GM18868 (cell line): ENCODE measurements at regions not wholly inside any gene's neighbourhood (a gene's known extent, or its start where the extent isn't known, plus 50 kb on each side); places are given as distances from the start of the nearest gene placed in this dataset.
"Not testable (repeated sequence)": the region's sequence is repeated elsewhere in the genome, so short reads cannot be mapped to it uniquely, and the experiment has no call there.

Experiments
- ATAC-seq: cut with Tn5 transposase; IDR thresholded peaks from one replicate; pipeline ENCODE4 v1.9.1; 2021; ENCODE audit warnings: mild to moderate bottlenecking, moderate library complexity; ENCODE audit not compliant: unreplicated experiment

GRCh38 chr5:82521431-82522051 lies 243.4 kb upstream of the RPS23 start:
- no peak for ATAC-seq

GRCh38 chr5:82519558-82519957 lies 241.4 kb upstream of the RPS23 start:
- ATAC-seq: no peak

- ATAC-seq: no peak
Measured at GRCh38 chr5:82517544-82518075, 239.5 kb upstream of the RPS23 start.

GRCh38 chr5:82513738-82514137 lies 235.6 kb upstream of the RPS23 start:
- ATAC-seq: no peak

GRCh38 chr5:82512025-82512424 lies 233.9 kb upstream of the RPS23 start:
- ATAC-seq: peak; percentile 97

- no peak for ATAC-seq
Measured at GRCh38 chr5:82511134-82511533, 233.0 kb upstream of the RPS23 start.

- ATAC-seq: no peak
Measured at GRCh38 chr5:82509762-82510161, 231.6 kb upstream of the RPS23 start.

GRCh38 chr5:82506390-82506789 lies 228.2 kb upstream of the RPS23 start:
- not testable (repeated sequence) for ATAC-seq

- ATAC-seq: no peak
Measured at GRCh38 chr5:82499725-82500244, 221.6 kb upstream of the RPS23 start.

- ATAC-seq: no peak
Measured at GRCh38 chr5:82497242-82497641, 219.1 kb upstream of the RPS23 start.

- no peak for ATAC-seq
Measured at GRCh38 chr5:82494942-82495341, 216.8 kb upstream of the RPS23 start.

GRCh38 chr5:82493221-82493620 lies 215.1 kb upstream of the RPS23 start:
- ATAC-seq: no peak

GRCh38 chr5:82491397-82491796 lies 213.2 kb upstream of the RPS23 start:
- ATAC-seq: no peak

- ATAC-seq: no peak
Measured at GRCh38 chr5:82489683-82490082, 211.5 kb upstream of the RPS23 start.

- ATAC-seq: no peak
Measured at GRCh38 chr5:82487131-82487530, 209.0 kb upstream of the RPS23 start.

- no peak for ATAC-seq
Measured at GRCh38 chr5:82480331-82480730, 202.2 kb upstream of the RPS23 start.

GRCh38 chr5:82476155-82476554 lies 198.0 kb upstream of the RPS23 start:
- ATAC-seq: no peak

GRCh38 chr5:82473262-82473661 lies 195.1 kb upstream of the RPS23 start:
- no peak for ATAC-seq

- no peak for ATAC-seq
Measured at GRCh38 chr5:82470185-82470994, 192.2 kb upstream of the RPS23 start.

GRCh38 chr5:82466986-82467561 lies 188.9 kb upstream of the RPS23 start:
- ATAC-seq: no peak

GRCh38 chr5:82465235-82465634 lies 187.1 kb upstream of the RPS23 start:
- ATAC-seq: no peak

- ATAC-seq: no peak
Measured at GRCh38 chr5:82459626-82460025, 181.5 kb upstream of the RPS23 start.
